Left ventricle myocardium inferior (tissue), 1 donor: ENCODE measurements at regions not wholly inside any gene's neighbourhood (a gene's known extent, or its start where the extent isn't known, plus 50 kb on each side); places are given as distances from the start of the nearest gene placed in this dataset.

Experiments
- DNase-seq: peaks from one replicate; pipeline ENCODE4 v3.0.0-alpha.2; 2020
- H3K27ac ChIP-seq: fragments of 200-600 bp; replicated peaks from 2 replicates; pipeline ENCODE4 v1.8.0; 2021
- H3K27me3 ChIP-seq: fragments of 200-600 bp; 2 replicates; pipeline ENCODE4 v1.8.0; 2021; ENCODE audit warnings: low read depth
- H3K36me3 ChIP-seq: fragments of 200-600 bp; 2 replicates; pipeline ENCODE4 v1.8.0; 2021
- H3K4me1 ChIP-seq: fragments of 200-600 bp; 2 replicates; pipeline ENCODE4 v1.8.0; 2021
- H3K4me3 ChIP-seq: fragments of 200-600 bp; 2 replicates; pipeline ENCODE4 v1.8.0; 2021; ENCODE audit warnings: mild to moderate bottlenecking, moderate library complexity
- H3K9me3 ChIP-seq: fragments of 200-600 bp; replicated peaks from 2 replicates; pipeline ENCODE4 v1.8.0; 2021
- CTCF ChIP-seq: fragments of 200-600 bp; IDR thresholded peaks from 2 replicates; pipeline ENCODE4 v1.8.0; 2021; ENCODE audit warnings: antibody characterized with exemption, mild to moderate bottlenecking, borderline replicate concordance
- intact Hi-C: fragments of 100-400 bp; cut with micrococcal nuclease; formaldehyde crosslinking; loops from one replicate; pipeline ENCODE4 v1.11.0; 2022
- donor health status: DM: no; HTN: yes; CAD: no; lungs with severe emphysema.

GRCh38 chr18:71075147-71075546, 786.3 kb downstream of the SOCS6 start:
- no peaks in the 10 kb centered on the region for H3K9me3 ChIP-seq
- no peak overlapping the region for H3K4me3 ChIP-seq
- no peaks in the 10 kb centered on the region for H3K27me3 ChIP-seq
- DNase-seq = no peak
- intact Hi-C loops = no loop called here
- no peaks in the 10 kb centered on the region for H3K36me3 ChIP-seq
- TF ChIP-seq CTCF = no peak
- no peaks in the 10 kb centered on the region for H3K4me1 ChIP-seq
- no peak overlapping the region for H3K27ac ChIP-seq

GRCh38 chr18:71068338-71068737, 779.5 kb downstream of the SOCS6 start:
- no peak overlapping the region for H3K4me3 ChIP-seq
- H3K27ac ChIP-seq = no peak overlapping the region
- intact Hi-C loops = no loop called here
- no peaks in the 10 kb centered on the region for H3K36me3 ChIP-seq
- H3K9me3 ChIP-seq = no peaks in the 10 kb centered on the region
- no peak for TF ChIP-seq CTCF
- H3K4me1 ChIP-seq = no peaks in the 10 kb centered on the region
- DNase-seq = no peak
- no peaks in the 10 kb centered on the region for H3K27me3 ChIP-seq

- Histone ChIP-seq H3K27ac (no peak overlapping the region), H3K4me3 (no peak overlapping the region), H3K27me3 (no peaks in the 10 kb centered on the region), H3K4me1 (no peaks in the 10 kb centered on the region), H3K36me3 (no peaks in the 10 kb centered on the region), H3K9me3 (no peaks in the 10 kb centered on the region)
- no peak for TF ChIP-seq CTCF
- intact Hi-C loops = no loop called here
- DNase-seq = no peak
Observed at GRCh38 chr18:71049893-71050292, 761.0 kb downstream of the SOCS6 start.

GRCh38 chr18:71047882-71048281, 759.0 kb downstream of the SOCS6 start:
- no peaks in the 10 kb centered on the region for H3K27me3 ChIP-seq
- H3K27ac ChIP-seq = no peak overlapping the region
- DNase-seq = no peak
- H3K9me3 ChIP-seq = no peaks in the 10 kb centered on the region
- no peak overlapping the region for H3K4me3 ChIP-seq
- intact Hi-C loops = no loop called here
- no peaks in the 10 kb centered on the region for H3K36me3 ChIP-seq
- no peak for TF ChIP-seq CTCF
- no peaks in the 10 kb centered on the region for H3K4me1 ChIP-seq

- Histone ChIP-seq H3K36me3 (no peaks in the 10 kb centered on the region), H3K27me3 (no peaks in the 10 kb centered on the region), H3K4me1 (no peaks in the 10 kb centered on the region), H3K9me3 (no peaks in the 10 kb centered on the region), H3K4me3 (no peak overlapping the region), H3K27ac (no peak overlapping the region)
- DNase-seq = no peak
- intact Hi-C loops = no loop called here
- no peak for TF ChIP-seq CTCF
Observed at GRCh38 chr18:71045331-71046065, 756.7 kb downstream of the SOCS6 start.
